Inflammatory macrophage treated with lipopolysaccharide for 4 hours (primary cell): ENCODE measurements at regions not wholly inside any gene's neighbourhood (a gene's known extent, or its start where the extent isn't known, plus 50 kb on each side); places are given as distances from the start of the nearest gene placed in this dataset.

Experiments
- DNase-seq: peaks from one replicate; pipeline ENCODE4 v3.0.0-alpha.2; 2020

- DNase-seq = no peak
These were observed 50.0 kb upstream of the DOCK9 start for GRCh38 chr13:99027661-99028425.

- DNase-seq = peak; percentile 24
These were observed 51.0 kb upstream of the DOCK9 start for GRCh38 chr13:99028890-99029289.

GRCh38 chr13:99029576-99029975, 51.7 kb upstream of the DOCK9 start:
- no peak for DNase-seq

GRCh38 chr13:99030326-99030725, 52.5 kb upstream of the DOCK9 start:
- no peak for DNase-seq

- DNase-seq = no peak
These were observed 54.0 kb upstream of the DOCK9 start for GRCh38 chr13:99031832-99032231.

GRCh38 chr13:99033814-99034213, 56.0 kb upstream of the DOCK9 start:
- DNase-seq = peak; percentile 34

GRCh38 chr13:99034333-99035085, 56.6 kb upstream of the DOCK9 start:
- no peak for DNase-seq

GRCh38 chr13:99035715-99036114, 57.9 kb upstream of the DOCK9 start:
- no peak for DNase-seq

- DNase-seq = no peak
These were observed 59.9 kb upstream of the DOCK9 start for GRCh38 chr13:99037756-99038155.

- DNase-seq = no peak
These were observed 61.9 kb upstream of the DOCK9 start for GRCh38 chr13:99039718-99040280.

GRCh38 chr13:99040536-99041131, 62.8 kb upstream of the DOCK9 start:
- no peak for DNase-seq

GRCh38 chr13:99041337-99041736, 63.5 kb upstream of the DOCK9 start:
- DNase-seq = no peak

GRCh38 chr13:99041788-99042187, 63.9 kb upstream of the DOCK9 start:
- DNase-seq = no peak

GRCh38 chr13:99042521-99043250, 64.8 kb upstream of the DOCK9 start:
- DNase-seq = peak; percentile 10

GRCh38 chr13:99043831-99044231, 66.0 kb upstream of the DOCK9 start:
- DNase-seq = no peak

GRCh38 chr13:99044764-99045163, 66.9 kb upstream of the DOCK9 start:
- DNase-seq = no peak

GRCh38 chr13:99045396-99045795, 67.5 kb upstream of the DOCK9 start:
- no peak for DNase-seq

- no peak for DNase-seq
These were observed 69.0 kb upstream of the DOCK9 start for GRCh38 chr13:99046851-99047250.

GRCh38 chr13:99050983-99051488, 73.2 kb upstream of the DOCK9 start:
- DNase-seq = no peak

GRCh38 chr13:99051768-99052455, 74.0 kb upstream of the DOCK9 start:
- no peak for DNase-seq

GRCh38 chr13:99053636-99054233, 75.9 kb upstream of the DOCK9 start:
- no peak for DNase-seq

- no peak for DNase-seq
These were observed 77.4 kb upstream of the DOCK9 start for GRCh38 chr13:99055281-99055680.
